ENCODE measurements at regions not wholly inside any gene's neighbourhood (a gene's known extent, or its start where the extent isn't known, plus 50 kb on each side); places are given as distances from the start of the nearest gene placed in this dataset.

GRCh38 chr2:79250656-79251055 is 91.1 kb upstream of the REG3A start:
- no peak for TF ChIP-seq CTCF (IDR thresholded peaks at IDR 0.05 in 8 of 11, conservative IDR thresholded peaks at IDR 0.05 in 3 of 11)
- no peak for TF ChIP-seq POLR2AphosphoS5 (IDR thresholded peaks at IDR 0.05)
- no peak for TF ChIP-seq POLR2A (IDR thresholded peaks at IDR 0.05)
